Activated naive CD4-positive, alpha-beta T cell treated with anti-CD3 and anti-CD28 coated beads, Interleukin-2, amount 50 U/mL, for 72 hours (primary cell): ENCODE measurements at regions not wholly inside any gene's neighbourhood (a gene's known extent, or its start where the extent isn't known, plus 50 kb on each side); places are given as distances from the start of the nearest gene placed in this dataset.

Source experiments
- ATAC-seq, 2 donors: fragments of 150-1000 bp; cut with Tn5 transposase; 2 replicates each; pipeline ENCODE4 v1.10.0; 2021; ENCODE audit warnings: mild to moderate bottlenecking in 2 of 2, moderate library complexity in 2 of 2
- DNase-seq, 2 donors: peaks; one replicate each; pipeline ENCODE4 v3.0.0; 2021 to 2022; ENCODE audit warnings: low spot score in 2 of 2
- H3K27ac Mint-ChIP-seq, 2 donors: one replicate each; pipeline ENCODE4 v1.8.0; 2022; ENCODE audit warnings: mild to moderate bottlenecking in 2 of 2, mixed read lengths in 2 of 2
- H3K36me3 Mint-ChIP-seq, 2 donors: one replicate each; pipeline ENCODE4 v1.8.0; 2022; ENCODE audit warnings: mixed read lengths in 2 of 2
- H3K9me3 Mint-ChIP-seq, 2 donors: one replicate each; pipeline ENCODE4 v1.8.0; 2022; ENCODE audit warnings: mixed read lengths in 2 of 2

DNA sequence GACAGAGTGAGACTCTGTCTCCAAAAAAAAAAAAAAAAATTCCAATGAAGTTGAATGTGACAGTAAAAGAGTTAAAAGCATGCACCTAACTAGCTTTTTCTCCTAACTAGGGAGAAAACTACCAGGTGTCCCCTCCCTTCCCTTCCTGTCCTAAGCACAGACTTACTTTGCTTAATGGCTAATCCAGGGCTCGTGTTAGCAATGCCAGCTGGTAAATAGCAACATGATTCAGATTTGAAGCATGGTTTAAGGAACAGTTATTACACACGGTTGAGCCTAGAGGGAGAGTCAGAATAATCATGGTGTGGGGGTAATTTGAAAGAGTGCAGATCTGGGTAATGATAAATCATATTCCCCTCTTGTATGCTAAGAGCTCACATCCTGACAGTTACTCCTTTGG is 338.3 kb downstream of the STIM2 start:
- DNase-seq = no peak
- no peak for ATAC-seq
- Mint-ChIP-seq H3K9me3 (peaks cover 4% of the 10 kb centered on the region in 2 donors), H3K27ac (no peak overlapping the region), H3K36me3 (no peaks in the 10 kb centered on the region)

DNA sequence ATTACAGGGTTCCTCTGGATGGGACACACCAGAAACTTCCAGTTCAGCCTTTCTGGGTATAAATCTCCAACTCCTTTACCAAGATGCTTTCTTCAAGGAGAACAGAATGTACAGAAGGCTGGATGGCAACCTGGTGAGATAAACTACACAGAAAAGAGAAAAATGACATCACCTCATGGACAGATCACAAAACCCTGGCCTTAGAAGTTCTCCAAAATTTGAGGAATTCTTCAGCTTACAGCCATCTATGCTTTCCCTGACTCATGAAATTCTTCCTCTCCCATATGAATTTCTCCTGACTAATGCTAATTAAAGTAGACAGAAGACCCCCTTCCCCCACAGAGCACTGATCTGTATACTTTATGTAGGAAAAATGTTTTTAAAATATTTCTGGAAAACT is 345.4 kb downstream of the STIM2 start:
- H3K27ac Mint-ChIP-seq = no peak overlapping the region
- H3K36me3 Mint-ChIP-seq = no peaks in the 10 kb centered on the region
- peaks cover 0 to 7% of the 10 kb centered on the region in 2 donors for H3K9me3 Mint-ChIP-seq
- DNase-seq = no peak
- ATAC-seq = no peak

DNA sequence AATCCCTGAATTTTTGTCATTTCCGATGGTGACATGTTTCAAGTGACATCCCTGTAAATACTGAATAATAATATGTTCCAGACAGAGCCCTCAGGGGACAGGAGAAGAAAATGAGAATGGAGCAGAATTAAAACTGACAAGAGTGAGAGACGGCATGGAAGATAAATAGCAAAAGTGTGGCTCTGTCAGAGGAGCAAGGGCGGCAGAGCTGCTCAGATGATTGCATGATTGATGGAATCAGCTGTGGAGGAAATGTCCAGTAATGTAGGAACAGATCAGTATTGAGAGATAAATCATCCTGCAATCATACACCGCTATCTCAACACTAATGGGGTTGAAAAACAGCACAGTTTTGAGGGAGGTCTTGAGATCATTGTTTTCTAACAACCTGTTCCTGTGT is 350.3 kb downstream of the STIM2 start:
- Mint-ChIP-seq H3K36me3 (no peaks in the 10 kb centered on the region), H3K9me3 (peaks cover 0 to 3% of the 10 kb centered on the region in 2 donors), H3K27ac (no peak overlapping the region)
- ATAC-seq (no peak), DNase-seq (no peak)

DNA sequence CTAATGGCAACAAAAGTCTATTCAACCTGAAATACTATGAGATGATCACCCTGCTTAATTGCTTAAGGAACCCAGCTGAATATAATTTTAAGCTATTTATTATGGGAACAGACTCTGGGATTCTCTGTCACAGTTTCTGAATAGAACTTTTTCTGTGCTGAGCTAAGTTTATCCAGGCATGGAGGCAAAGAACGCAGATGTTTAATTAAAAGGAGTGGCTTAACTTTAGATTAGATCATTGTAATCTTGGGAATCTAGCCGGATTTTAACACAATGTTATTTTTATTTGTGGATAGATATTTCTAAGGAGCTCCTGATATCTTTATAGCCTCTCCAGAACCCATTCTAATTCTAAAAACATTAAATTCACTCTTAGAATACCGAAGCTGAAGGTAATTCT is 353.4 kb downstream of the STIM2 start:
- Mint-ChIP-seq H3K9me3 (peaks cover 0 to 3% of the 10 kb centered on the region in 2 donors), H3K36me3 (no peaks in the 10 kb centered on the region), H3K27ac (no peak overlapping the region)
- DNase-seq (no peak), ATAC-seq (no peak)

DNA sequence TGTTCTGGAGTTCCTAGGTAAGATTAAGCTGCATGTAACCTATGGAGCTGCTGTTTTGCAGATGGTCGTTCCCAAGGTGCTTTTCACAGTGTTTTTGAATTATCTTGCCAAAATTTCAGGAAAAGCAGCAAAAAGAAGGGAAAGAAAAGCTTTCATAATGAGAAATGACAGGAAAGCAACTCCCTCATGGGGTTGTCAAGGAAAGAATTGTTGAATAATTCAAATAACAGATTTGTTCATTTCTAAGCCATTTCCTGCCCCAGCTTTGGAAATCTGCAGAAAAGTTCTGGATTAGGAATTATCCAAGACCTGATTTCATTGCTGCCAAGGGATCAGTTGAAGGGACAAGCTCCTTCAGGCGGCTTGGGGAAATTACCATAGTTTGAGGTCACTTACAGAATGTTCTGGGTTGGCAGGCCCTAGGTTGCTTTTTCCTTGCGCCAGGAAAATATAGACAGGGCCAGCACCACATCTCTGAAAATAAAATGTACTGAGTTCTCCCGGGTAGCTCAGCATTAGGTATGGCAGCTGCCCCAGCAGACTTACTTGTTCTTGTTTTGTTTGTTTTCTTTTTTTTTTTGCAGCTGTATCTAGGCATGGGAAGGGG is 354.7 kb downstream of the STIM2 start:
- no peak overlapping the region for H3K27ac Mint-ChIP-seq
- peaks cover 0 to 3% of the 10 kb centered on the region in 2 donors for H3K9me3 Mint-ChIP-seq
- ATAC-seq = no peak
- H3K36me3 Mint-ChIP-seq = no peaks in the 10 kb centered on the region
- no peak for DNase-seq

GRCh38 chr4:27217261-27217769 is 356.7 kb downstream of the STIM2 start:
- Mint-ChIP-seq H3K36me3 (no peaks in the 10 kb centered on the region), H3K27ac (no peak overlapping the region), H3K9me3 (no peaks in the 10 kb centered on the region)
- DNase-seq (no peak), ATAC-seq (no peak)

- H3K36me3 Mint-ChIP-seq = no peaks in the 10 kb centered on the region
- no peak for DNase-seq
- H3K9me3 Mint-ChIP-seq = no peaks in the 10 kb centered on the region
- no peak overlapping the region for H3K27ac Mint-ChIP-seq
- no peak for ATAC-seq
Measured at GRCh38 chr4:27218013-27218412, 357.4 kb downstream of the STIM2 start.

DNA sequence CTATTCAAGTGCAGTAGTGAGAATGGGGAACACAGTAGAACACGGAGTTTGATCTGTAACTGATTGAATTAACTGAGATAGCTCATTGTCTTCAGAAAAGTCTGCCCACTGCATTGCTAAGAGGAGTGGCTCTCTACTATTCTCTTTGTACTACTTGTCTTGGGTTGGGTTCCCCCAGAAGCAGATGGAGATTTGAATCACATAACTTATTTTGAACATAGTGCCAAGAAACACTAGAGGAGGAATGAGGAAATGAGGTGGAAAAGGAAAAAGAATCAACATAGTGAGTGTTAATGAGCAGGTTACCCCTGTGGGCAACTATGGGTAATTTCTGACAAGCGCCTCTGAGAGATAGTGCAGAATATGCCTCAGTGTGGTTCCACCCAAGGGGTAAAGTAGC is 362.7 kb downstream of the STIM2 start:
- Mint-ChIP-seq H3K27ac (no peak overlapping the region), H3K36me3 (no peaks in the 10 kb centered on the region), H3K9me3 (peaks cover 0 to 5% of the 10 kb centered on the region in 2 donors)
- ATAC-seq (no peak), DNase-seq (no peak)

GRCh38 chr4:27233531-27233930 is 372.9 kb downstream of the STIM2 start:
- no peak overlapping the region for H3K27ac Mint-ChIP-seq
- DNase-seq = no peak
- no peak for ATAC-seq
- H3K9me3 Mint-ChIP-seq = peaks cover 8 to 10% of the 10 kb centered on the region in 2 donors
- no peaks in the 10 kb centered on the region for H3K36me3 Mint-ChIP-seq

DNA sequence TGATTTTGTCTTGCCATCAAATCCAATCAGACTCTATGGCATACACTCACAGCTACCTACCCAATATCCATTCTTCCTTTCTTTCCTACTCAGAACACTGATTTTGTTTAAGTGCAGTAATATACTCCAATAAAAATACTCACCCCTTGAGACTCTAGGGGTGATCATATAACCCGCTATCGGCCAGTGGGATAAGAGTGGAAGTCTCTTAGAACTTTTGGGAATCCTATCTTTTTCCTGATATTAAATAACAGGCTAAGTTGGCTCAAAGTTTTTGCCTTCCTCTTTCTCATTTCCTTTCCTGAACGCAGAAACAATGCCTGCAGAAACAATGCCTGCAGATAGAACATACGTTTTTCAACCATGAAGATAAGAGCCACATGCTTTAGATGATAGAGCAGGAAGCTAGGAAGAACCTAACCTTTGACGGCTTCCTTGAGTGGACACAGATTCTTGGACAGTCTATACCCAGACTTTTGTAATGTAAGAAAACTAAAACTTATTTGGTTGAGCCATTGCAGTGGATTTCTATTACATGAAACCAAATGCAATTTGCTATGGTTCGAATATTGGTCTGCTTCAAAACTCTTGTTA is 373.8 kb downstream of the STIM2 start:
- Mint-ChIP-seq H3K27ac (no peak overlapping the region), H3K9me3 (peaks cover 8 to 12% of the 10 kb centered on the region in 2 donors), H3K36me3 (no peaks in the 10 kb centered on the region)
- ATAC-seq (no peak), DNase-seq (no peak)

- Mint-ChIP-seq H3K9me3 (peaks cover 4 to 6% of the 10 kb centered on the region in 2 donors), H3K27ac (no peak overlapping the region)
Measured at GRCh38 chr4:27239641-27240040, 379.0 kb downstream of the STIM2 start.

DNA sequence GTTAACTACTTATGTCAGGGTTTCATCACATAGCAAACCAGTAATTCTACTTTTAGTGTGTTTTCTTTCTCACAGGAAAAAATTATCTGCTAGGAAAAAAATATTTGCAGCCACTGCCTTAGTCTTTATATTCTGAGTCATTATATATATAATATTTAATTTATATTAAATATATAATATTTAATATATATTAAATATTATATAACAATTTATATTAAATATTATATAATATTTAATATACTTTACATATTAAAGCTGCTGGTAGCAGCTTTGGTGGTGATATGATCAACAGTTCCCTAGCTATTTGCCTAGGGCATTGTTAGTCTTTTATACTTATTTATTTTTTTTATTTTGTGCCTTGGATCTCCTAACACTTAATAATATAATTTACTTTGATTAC is 381.6 kb downstream of the STIM2 start:
- peaks cover 0 to 7% of the 10 kb centered on the region in 2 donors for H3K9me3 Mint-ChIP-seq
- DNase-seq = no peak
- no peaks in the 10 kb centered on the region for H3K36me3 Mint-ChIP-seq
- no peak overlapping the region for H3K27ac Mint-ChIP-seq
- ATAC-seq = no peak

More at GRCh38 chr4:27239641-27240040, 379.0 kb downstream of the STIM2 start:
- DNase-seq (no peak), ATAC-seq (no peak)
- H3K36me3 Mint-ChIP-seq = no peaks in the 10 kb centered on the region

- Mint-ChIP-seq H3K9me3 (peaks cover 4 to 8% of the 10 kb centered on the region in 2 donors), H3K27ac (no peak overlapping the region), H3K36me3 (no peaks in the 10 kb centered on the region)
- ATAC-seq (no peak), DNase-seq (no peak)
Measured at GRCh38 chr4:27245216-27245615, 384.6 kb downstream of the STIM2 start.

DNA sequence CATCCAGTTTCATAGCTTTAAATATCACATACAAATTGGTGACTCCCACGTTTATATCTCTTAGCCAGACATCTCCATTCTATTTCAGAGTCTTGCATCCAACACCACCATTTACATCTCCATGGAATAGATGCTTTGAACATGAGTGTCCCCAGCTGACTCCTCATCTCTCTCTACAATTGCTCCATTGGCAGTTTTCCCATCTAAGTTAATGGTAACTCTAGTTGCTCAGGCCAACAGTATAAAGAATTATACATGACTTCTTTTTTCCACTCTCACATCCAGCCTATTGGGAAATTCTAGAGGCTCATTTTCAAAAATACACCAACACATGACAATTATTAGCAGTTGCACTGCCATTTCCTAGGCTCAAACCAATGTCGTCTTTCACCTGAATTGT is 388.2 kb downstream of the STIM2 start:
- Mint-ChIP-seq H3K27ac (no peak overlapping the region), H3K36me3 (no peaks in the 10 kb centered on the region), H3K9me3 (peaks cover 4 to 8% of the 10 kb centered on the region in 2 donors)
- ATAC-seq (no peak), DNase-seq (no peak)

GRCh38 chr4:27251771-27252170 is 391.1 kb downstream of the STIM2 start:
- Mint-ChIP-seq H3K27ac (no peak overlapping the region), H3K36me3 (no peaks in the 10 kb centered on the region), H3K9me3 (peaks cover 4 to 8% of the 10 kb centered on the region in 2 donors)
- DNase-seq = no peak
- ATAC-seq = no peak

DNA sequence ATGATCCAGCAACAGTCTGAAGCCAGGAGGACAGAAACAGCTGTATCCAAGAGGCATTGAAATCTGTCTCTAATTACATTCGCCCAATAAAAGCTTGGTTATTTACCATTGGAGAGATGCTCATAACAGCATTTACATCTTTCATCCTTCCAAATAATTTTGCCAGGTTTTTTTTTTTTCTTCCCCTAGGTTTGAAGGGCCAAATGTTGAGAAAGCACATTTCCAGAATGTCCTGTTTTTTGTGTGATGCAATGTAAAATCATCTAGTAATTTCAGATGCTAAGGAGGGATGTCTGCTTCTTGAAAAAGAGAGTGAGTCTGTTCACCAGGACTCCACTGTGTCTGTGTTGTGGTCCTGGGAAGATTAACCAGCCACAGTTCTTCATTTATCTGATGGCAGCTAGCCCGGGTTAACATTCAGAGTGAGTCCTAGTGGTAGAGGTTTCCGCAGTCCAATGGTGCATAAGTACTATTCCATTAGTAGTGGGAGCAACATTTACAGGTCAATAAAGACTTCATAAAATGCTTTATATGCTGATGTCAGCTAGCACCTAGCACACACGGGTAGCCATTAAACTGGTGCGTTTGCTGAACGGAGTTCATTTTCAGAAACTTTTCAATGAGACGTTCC is 406.8 kb downstream of the STIM2 start:
- H3K27ac Mint-ChIP-seq = no peak overlapping the region
- no peak for DNase-seq
- peaks cover 0 to 15% of the 10 kb centered on the region in 2 donors for H3K9me3 Mint-ChIP-seq
- no peaks in the 10 kb centered on the region for H3K36me3 Mint-ChIP-seq
- no peak for ATAC-seq

DNA sequence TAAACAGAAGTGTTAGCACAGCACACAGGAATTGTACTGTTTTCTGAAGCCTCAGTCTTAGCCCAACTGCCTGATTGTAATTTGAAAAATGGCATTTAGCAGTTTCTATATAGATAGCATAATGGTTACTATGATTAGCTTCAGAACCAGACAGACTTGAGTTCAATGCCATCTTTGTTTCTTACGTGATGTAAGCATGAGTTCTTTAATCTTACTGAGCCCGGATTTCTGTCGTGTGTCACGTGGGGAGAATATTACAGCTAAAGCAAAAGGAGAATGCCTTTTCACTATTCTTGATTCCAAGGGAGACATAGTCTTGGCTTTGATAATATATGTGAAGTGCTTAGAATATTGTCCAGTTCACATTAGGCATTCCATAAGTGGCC is 407.3 kb downstream of the STIM2 start:
- Mint-ChIP-seq H3K27ac (no peak overlapping the region), H3K36me3 (no peaks in the 10 kb centered on the region), H3K9me3 (peaks cover 0 to 15% of the 10 kb centered on the region in 2 donors)
- no peak for DNase-seq
- ATAC-seq = no peak

DNA sequence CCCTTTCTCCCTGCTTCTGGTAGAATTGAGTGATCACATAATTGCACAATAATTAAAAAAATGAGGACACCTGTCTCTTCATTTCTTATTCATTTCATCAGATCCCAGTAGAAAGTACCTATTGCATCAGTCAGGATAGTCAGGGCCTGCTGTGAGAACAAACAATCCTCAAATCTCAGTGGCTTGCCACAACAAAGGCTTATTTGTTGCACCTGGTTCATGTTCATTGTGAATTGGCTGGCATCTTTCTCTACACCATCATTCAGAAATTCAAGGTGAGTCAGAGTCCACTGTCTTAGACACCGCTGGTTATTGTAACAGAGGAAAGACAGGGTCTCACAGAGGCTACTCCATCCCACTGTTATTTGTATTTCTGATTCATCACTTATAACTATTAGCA is 409.8 kb downstream of the STIM2 start:
- DNase-seq (no peak), ATAC-seq (no peak)
- H3K9me3 Mint-ChIP-seq = peaks cover 0 to 8% of the 10 kb centered on the region in 2 donors
- no peak overlapping the region for H3K27ac Mint-ChIP-seq
- no peaks in the 10 kb centered on the region for H3K36me3 Mint-ChIP-seq
